BE2C (cell line): ENCODE measurements at regions not wholly inside any gene's neighbourhood (a gene's known extent, or its start where the extent isn't known, plus 50 kb on each side); places are given as distances from the start of the nearest gene placed in this dataset.

Experiments
- DNase-seq: peaks from one replicate; pipeline ENCODE4 v3.0.0-alpha.2; 2020
- H3K27me3 ChIP-seq: fragments of 250-450 bp; sonication (Bioruptor Pico); 2 replicates; pipeline ENCODE4 v1.5.1; 2020; ENCODE audit warnings: mild to moderate bottlenecking
- H3K36me3 ChIP-seq: fragments of 250-450 bp; sonication (Bioruptor Pico); 2 replicates; pipeline ENCODE4 v1.5.1; 2020; ENCODE audit warnings: mild to moderate bottlenecking
- H3K4me1 ChIP-seq: fragments of 250-450 bp; sonication (Bioruptor Pico); 2 replicates; pipeline ENCODE4 v1.5.1; 2020
- H3K4me3 ChIP-seq: 2 replicates; pipeline ENCODE4 v1.5.1; 2011; ENCODE audit warnings: low read depth, low read length
- H3K9me3 ChIP-seq: fragments of 250-450 bp; sonication (Bioruptor Pico); 2 replicates; pipeline ENCODE4 v1.5.1; 2020
- TF ChIP-seq, protein P1 (sequence below): IDR thresholded peaks from 2 replicates; pipeline ENCODE4 v1.5.1; 2012; ENCODE audit warnings: mild to moderate bottlenecking, low read depth, low read length

DNA sequence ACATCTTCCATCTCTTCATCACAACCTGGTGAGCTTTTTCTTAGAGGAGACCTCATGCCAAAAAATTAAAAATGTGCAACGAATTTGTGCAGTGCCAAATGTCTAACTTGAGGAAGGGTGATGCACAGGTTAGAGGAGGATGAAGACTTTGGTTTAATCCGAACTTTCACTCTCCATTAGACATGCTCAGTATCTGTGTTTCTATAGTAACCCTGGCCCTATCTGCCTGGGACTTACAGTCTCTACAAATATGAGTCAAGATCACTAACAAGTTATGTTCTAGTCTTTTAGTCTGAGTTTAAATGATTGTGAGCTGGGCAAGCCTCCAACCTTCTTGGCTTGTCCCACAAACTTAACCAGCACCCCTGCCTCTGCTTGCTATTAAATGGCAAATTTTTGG is 377.0 kb downstream of the BMP2 start:
- Histone ChIP-seq H3K36me3 (no peaks in the 10 kb centered on the region), H3K9me3 (no peaks in the 10 kb centered on the region), H3K27me3 (no peaks in the 10 kb centered on the region), H3K4me1 (no peaks in the 10 kb centered on the region), H3K4me3 (no peak overlapping the region)
- TF ChIP-seq, protein P1, sequence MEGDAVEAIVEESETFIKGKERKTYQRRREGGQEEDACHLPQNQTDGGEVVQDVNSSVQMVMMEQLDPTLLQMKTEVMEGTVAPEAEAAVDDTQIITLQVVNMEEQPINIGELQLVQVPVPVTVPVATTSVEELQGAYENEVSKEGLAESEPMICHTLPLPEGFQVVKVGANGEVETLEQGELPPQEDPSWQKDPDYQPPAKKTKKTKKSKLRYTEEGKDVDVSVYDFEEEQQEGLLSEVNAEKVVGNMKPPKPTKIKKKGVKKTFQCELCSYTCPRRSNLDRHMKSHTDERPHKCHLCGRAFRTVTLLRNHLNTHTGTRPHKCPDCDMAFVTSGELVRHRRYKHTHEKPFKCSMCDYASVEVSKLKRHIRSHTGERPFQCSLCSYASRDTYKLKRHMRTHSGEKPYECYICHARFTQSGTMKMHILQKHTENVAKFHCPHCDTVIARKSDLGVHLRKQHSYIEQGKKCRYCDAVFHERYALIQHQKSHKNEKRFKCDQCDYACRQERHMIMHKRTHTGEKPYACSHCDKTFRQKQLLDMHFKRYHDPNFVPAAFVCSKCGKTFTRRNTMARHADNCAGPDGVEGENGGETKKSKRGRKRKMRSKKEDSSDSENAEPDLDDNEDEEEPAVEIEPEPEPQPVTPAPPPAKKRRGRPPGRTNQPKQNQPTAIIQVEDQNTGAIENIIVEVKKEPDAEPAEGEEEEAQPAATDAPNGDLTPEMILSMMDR, result no peak
- DNase-seq, result no peak

DNA sequence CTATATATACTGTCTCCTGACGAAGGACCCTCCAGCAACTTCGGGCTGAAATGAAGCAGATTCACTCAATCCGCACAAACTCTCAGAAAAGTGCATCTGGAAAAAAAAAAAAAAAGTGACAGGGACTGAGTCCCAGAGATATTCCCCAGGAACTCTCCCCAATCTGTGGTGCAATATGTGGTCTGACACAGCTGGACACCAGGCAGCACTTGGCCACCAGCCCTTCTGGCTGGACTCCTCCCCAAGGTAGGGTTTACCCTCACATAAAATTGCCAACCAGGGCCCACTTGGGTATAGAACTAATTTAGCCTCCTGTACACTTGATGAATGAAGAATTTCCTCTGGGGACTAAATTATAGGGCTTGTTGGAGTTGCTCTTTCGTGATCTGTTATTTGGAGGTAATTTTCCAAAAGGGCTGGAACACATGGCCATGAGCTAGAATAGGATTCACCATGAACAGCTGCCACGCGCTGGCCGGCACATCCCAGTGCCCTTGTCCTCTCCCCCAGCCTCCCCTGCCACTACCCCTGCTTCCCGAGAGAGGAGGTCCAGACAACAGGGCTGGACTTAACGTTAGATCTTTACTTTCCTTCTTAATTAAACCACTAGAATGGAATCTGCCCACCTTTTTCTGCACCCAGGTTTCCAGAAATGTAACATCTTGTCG is 379.2 kb downstream of the BMP2 start:
- TF ChIP-seq, protein P1, result no peak

DNA sequence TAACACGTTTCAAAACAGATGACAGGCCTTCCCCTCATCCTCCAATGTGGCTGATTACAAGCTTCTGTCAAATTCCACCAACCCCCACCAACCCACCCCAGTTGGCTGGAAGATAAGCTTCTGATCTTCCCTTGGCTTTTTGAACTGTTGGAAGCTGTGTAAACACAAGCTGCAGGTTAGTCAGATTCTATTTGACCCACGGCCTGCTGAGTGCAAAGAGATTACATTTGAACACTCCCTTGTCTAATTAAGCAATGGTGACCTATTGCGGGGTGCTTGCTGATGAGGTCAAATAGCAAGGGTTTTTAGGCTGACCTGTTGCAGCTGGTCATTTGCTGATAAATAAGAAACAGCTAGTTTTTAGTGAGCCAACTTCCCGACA is 379.7 kb downstream of the BMP2 start:
- Histone ChIP-seq H3K4me3 (no peak overlapping the region), H3K27me3 (no peaks in the 10 kb centered on the region), H3K9me3 (no peaks in the 10 kb centered on the region), H3K4me1 (no peaks in the 10 kb centered on the region), H3K36me3 (no peaks in the 10 kb centered on the region)
- TF ChIP-seq, protein P1, result no peak
- DNase-seq, result no peak

More for the DNA sequence above, 379.2 kb downstream of the BMP2 start:
- Histone ChIP-seq H3K4me1 (no peaks in the 10 kb centered on the region), H3K27me3 (no peaks in the 10 kb centered on the region), H3K36me3 (no peaks in the 10 kb centered on the region), H3K9me3 (no peaks in the 10 kb centered on the region), H3K4me3 (no peak overlapping the region)
- no peak for DNase-seq

DNA sequence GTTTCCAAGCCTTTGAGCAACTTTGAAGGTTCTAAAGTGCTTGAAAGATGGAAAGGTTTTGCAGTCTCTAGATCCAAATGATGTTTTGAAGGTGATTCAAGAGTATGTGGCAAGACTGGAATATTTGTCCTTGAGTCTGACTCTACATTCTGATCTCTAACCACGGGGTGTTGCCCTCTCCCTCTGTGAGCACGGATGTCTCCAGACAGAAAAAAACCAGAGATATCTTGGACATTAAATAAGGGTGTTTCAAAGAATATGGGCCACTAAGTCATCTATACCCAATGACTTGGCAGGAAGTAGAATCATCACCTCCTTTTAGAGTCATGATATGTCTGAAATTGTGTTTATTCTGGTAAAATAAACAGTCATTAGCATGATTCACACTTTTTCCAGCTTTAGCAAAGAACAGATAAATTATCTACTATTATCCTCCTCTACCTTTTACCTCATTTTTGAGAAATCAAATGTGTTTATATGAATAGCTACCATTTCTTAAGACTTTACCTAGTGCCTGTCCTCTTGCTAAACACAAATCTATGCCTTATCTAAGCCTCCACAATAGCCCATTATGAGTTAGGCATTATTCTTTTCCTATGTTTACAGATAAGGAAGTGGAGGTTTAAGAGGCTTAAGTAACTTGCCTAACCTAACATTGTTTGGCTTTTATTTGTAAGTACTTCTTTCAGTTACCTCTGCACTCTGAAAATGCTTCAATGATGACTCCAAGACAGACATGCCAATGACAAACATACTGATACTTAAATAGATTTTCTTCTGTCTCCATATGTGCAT is 384.4 kb downstream of the BMP2 start:
- no peak for DNase-seq
- Histone ChIP-seq H3K27me3 (no peaks in the 10 kb centered on the region), H3K4me1 (no peaks in the 10 kb centered on the region), H3K9me3 (no peaks in the 10 kb centered on the region), H3K4me3 (no peak overlapping the region), H3K36me3 (no peaks in the 10 kb centered on the region)
- TF ChIP-seq, protein P1, result no peak

DNA sequence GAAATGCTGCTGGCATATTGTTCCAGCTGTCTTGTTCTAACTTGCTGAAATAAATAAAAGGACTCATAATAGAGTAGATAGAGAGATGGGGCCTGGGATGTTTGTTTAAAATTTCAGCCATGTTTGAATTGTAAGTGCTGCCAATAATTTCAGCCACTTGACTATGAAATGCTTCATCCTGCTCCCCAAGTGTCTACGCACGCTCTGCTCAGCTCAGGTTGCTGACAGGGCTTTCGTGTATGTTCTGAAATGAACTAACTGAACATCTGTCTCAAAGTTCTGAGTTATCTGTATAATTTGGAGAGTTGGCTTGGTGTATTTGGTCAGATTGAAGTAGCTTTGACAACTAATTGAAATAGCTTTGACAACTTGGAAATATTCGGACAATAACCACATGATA is 387.8 kb downstream of the BMP2 start:
- H3K4me1 ChIP-seq, result no peaks in the 10 kb centered on the region
- H3K27me3 ChIP-seq, result no peaks in the 10 kb centered on the region
- TF ChIP-seq, protein P1, result no peak
- H3K9me3 ChIP-seq, result no peaks in the 10 kb centered on the region; the same call in 1 of the 2 replicates
- no peak overlapping the region for H3K4me3 ChIP-seq
- no peak for DNase-seq
- no peaks in the 10 kb centered on the region for H3K36me3 ChIP-seq

DNA sequence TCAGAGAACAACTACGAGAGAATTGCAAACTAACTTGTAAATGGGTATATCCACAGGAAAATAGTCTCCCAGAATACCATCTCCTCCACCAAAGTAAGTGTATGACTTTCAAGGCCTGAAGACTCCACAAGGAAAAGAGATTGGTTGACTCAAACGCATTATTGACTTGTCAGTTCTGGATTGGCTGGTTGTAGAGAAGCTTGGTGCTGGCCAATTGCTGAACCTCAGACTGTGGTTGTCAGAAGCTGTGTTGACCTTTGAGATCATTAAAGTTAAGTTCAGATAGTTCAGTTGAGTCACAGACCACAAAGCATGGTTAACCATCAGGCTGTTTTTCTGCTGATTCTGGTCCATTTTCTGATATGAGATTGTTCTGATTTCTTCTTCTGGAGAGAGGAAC is 388.3 kb downstream of the BMP2 start:
- TF ChIP-seq, protein P1, result no peak
- Histone ChIP-seq H3K27me3 (no peaks in the 10 kb centered on the region), H3K4me1 (no peaks in the 10 kb centered on the region), H3K9me3 (no peaks in the 10 kb centered on the region; the same call in 1 of the 2 replicates), H3K36me3 (no peaks in the 10 kb centered on the region), H3K4me3 (no peak overlapping the region)
- DNase-seq, result no peak
